GM23338 (cell line): ENCODE measurements at regions not wholly inside any gene's neighbourhood (a gene's known extent, or its start where the extent isn't known, plus 50 kb on each side); places are given as distances from the start of the nearest gene placed in this dataset.

ENCODE experiments used
- ATAC-seq: fragments of 200-7000 bp; cut with Tn5 transposase; 3 replicates; pipeline ENCODE4 v1.9.1; 2020
- DNase-seq: peaks from one replicate; pipeline ENCODE4 v3.0.0-alpha.2; 2015; ENCODE audit warnings: low spot score
- H2AFZ ChIP-seq: fragments of 200-600 bp; sonication (generic); 2 replicates; pipeline ENCODE4 v1.8.0; 2016; ENCODE audit warnings: antibody characterized with exemption, mild to moderate bottlenecking, moderate library complexity
- H3F3A ChIP-seq: fragments of 200-600 bp; sonication (generic); replicated peaks from 2 replicates; pipeline ENCODE4 v1.8.0; 2017; ENCODE audit warnings: antibody characterized with exemption, mixed run types, low read depth
- H3K27ac ChIP-seq: fragments of 200-600 bp; sonication (generic); 2 replicates; pipeline ENCODE4 v1.6.1; 2016; ENCODE audit warnings: low read depth
- H3K27me3 ChIP-seq: fragments of 200-600 bp; sonication (generic); 2 replicates; pipeline ENCODE4 v1.8.0; 2016; ENCODE audit warnings: mild to moderate bottlenecking, mixed run types, moderate library complexity; ENCODE audit not compliant: insufficient read depth
- H3K36me3 ChIP-seq: fragments of 200-600 bp; sonication (generic); 2 replicates; pipeline ENCODE4 v1.8.0; 2016; ENCODE audit warnings: mild to moderate bottlenecking; ENCODE audit not compliant: insufficient read depth
- H3K4me1 ChIP-seq: fragments of 200-600 bp; sonication (generic); 2 replicates; pipeline ENCODE4 v1.8.0; 2016; ENCODE audit warnings: mild to moderate bottlenecking, moderate library complexity; ENCODE audit not compliant: insufficient read depth
- H3K4me2 ChIP-seq: fragments of 200-600 bp; sonication (generic); 2 replicates; pipeline ENCODE4 v1.7.1; 2017; ENCODE audit warnings: mixed run types
- H3K4me3 ChIP-seq: fragments of 200-600 bp; sonication (generic); 2 replicates; pipeline ENCODE4 v1.6.1; 2016; ENCODE audit warnings: mixed run types
- H3K79me2 ChIP-seq: fragments of 200-600 bp; sonication (generic); replicated peaks from 2 replicates; pipeline ENCODE4 v1.8.0; 2017; ENCODE audit warnings: mild to moderate bottlenecking; ENCODE audit not compliant: insufficient read depth
- H3K9me2 ChIP-seq: fragments of 200-600 bp; sonication (generic); 2 replicates; pipeline ENCODE4 v1.8.0; 2017; ENCODE audit not compliant: insufficient read depth
- H4K20me1 ChIP-seq: fragments of 200-600 bp; sonication (generic); replicated peaks from 2 replicates; pipeline ENCODE4 v1.8.0; 2017; ENCODE audit warnings: mild to moderate bottlenecking; ENCODE audit not compliant: insufficient read depth
- H3K27ac Mint-ChIP-seq: 2 replicates; pipeline ENCODE4 v1.8.0; 2020; ENCODE audit warnings: inconsistent platforms, mild to moderate bottlenecking, moderate library complexity, mixed read lengths
- H3K27me3 Mint-ChIP-seq: 3 replicates; pipeline ENCODE4 v1.8.0; 2022; ENCODE audit warnings: low read depth, mild to moderate bottlenecking, moderate library complexity, mixed read lengths, inconsistent platforms; ENCODE audit not compliant: insufficient read depth, poor library complexity
- H3K36me3 Mint-ChIP-seq: 3 replicates; pipeline ENCODE4 v1.8.0; 2021; ENCODE audit warnings: low read depth, mild to moderate bottlenecking, inconsistent platforms, moderate library complexity, mixed read lengths
- H3K4me1 Mint-ChIP-seq: 3 replicates; pipeline ENCODE4 v1.8.0; 2020; ENCODE audit warnings: mild to moderate bottlenecking, inconsistent platforms, mixed read lengths
- H3K4me3 Mint-ChIP-seq: 3 replicates; pipeline ENCODE4 v1.8.0; 2021; ENCODE audit warnings: moderate library complexity, mild to moderate bottlenecking, inconsistent platforms, mixed read lengths
- H3K9me3 Mint-ChIP-seq: 3 replicates; pipeline ENCODE4 v1.8.0; 2020; ENCODE audit warnings: moderate library complexity, mild to moderate bottlenecking, inconsistent platforms, mixed read lengths
- CREB1 ChIP-seq: fragments of 250-450 bp; sonication (Bioruptor Pico); IDR thresholded peaks from 2 replicates; pipeline ENCODE4 v1.5.0; 2020; ENCODE audit warnings: low read depth, mild to moderate bottlenecking, moderate library complexity
- CTCF ChIP-seq, 2 experiments: fragments of 200-600 bp in 1 of 2; sonication (generic) in 1 of 2; conservative IDR thresholded peaks; 2 replicates each; pipeline versions ENCODE4 v1.5.1 to v1.6.1; 2016 to 2017; ENCODE audit warnings: antibody characterized with exemption in 2 of 2, low read depth in 2 of 2, mild to moderate bottlenecking in 2 of 2, moderate library complexity in 1 of 2
- EZH2 ChIP-seq: fragments of 200-600 bp; sonication (generic); IDR thresholded peaks from one replicate; pipeline ENCODE4 v1.8.0; 2017; ENCODE audit warnings: antibody characterized with exemption, mild to moderate bottlenecking, low read depth; ENCODE audit not compliant: unreplicated experiment
- EZH2phosphoT487 ChIP-seq: fragments of 200-600 bp; sonication (generic); IDR thresholded peaks from one replicate; pipeline ENCODE4 v1.8.1; 2018; ENCODE audit warnings: antibody characterized with exemption; ENCODE audit not compliant: unreplicated experiment
- JUNB ChIP-seq: IDR thresholded peaks from one replicate; pipeline ENCODE4 v1.6.1; 2016; ENCODE audit warnings: antibody characterized with exemption; ENCODE audit not compliant: unreplicated experiment
- NANOG ChIP-seq: IDR thresholded peaks from 2 replicates; pipeline ENCODE4 v1.6.1; 2016; ENCODE audit warnings: antibody characterized with exemption, borderline replicate concordance
- POLR2AphosphoS5 ChIP-seq: IDR thresholded peaks from 2 replicates; pipeline ENCODE4 v1.6.1; 2016; ENCODE audit warnings: antibody characterized with exemption, low read depth
- REST ChIP-seq: IDR thresholded peaks from one replicate; pipeline ENCODE4 v1.6.1; 2018; ENCODE audit warnings: antibody characterized with exemption; ENCODE audit not compliant: unreplicated experiment
- STAT1 ChIP-seq: IDR thresholded peaks from one replicate; pipeline ENCODE4 v1.6.1; 2016; ENCODE audit warnings: antibody characterized with exemption; ENCODE audit not compliant: unreplicated experiment
- ZNF114 ChIP-seq: fragments of 250-450 bp; sonication (Bioruptor Pico); IDR thresholded peaks from 2 replicates; pipeline ENCODE4 v1.5.0; 2020; ENCODE audit warnings: mild to moderate bottlenecking, moderate library complexity
- ZNF331 ChIP-seq: fragments of 250-450 bp; sonication (Bioruptor Pico); IDR thresholded peaks from 2 replicates; pipeline ENCODE4 v1.5.0; 2020; ENCODE audit warnings: low read depth, mild to moderate bottlenecking, moderate library complexity
- ZNF462 ChIP-seq: fragments of 250-450 bp; sonication (Bioruptor Pico); IDR thresholded peaks from 2 replicates; pipeline ENCODE4 v1.5.0; 2020; ENCODE audit warnings: mild to moderate bottlenecking, moderate library complexity
- TF ChIP-seq, protein P1 (sequence below): IDR thresholded peaks from 2 replicates; pipeline ENCODE4 v1.6.1; 2016; ENCODE audit warnings: antibody characterized with exemption

- no peak for ATAC-seq
- Mint-ChIP-seq H3K27me3 (no peaks in the 10 kb centered on the region), H3K4me3 (no peak overlapping the region), H3K36me3 (no peaks in the 10 kb centered on the region), H3K4me1 (no peaks in the 10 kb centered on the region; the same call in 2 of the 3 replicates), H3K27ac (no peak overlapping the region), H3K9me3 (no peaks in the 10 kb centered on the region)
- no peaks in the 10 kb centered on the region for H3F3A ChIP-seq
- H3K4me3 ChIP-seq: no peak overlapping the region
- no peak overlapping the region for H2AFZ ChIP-seq
- TF ChIP-seq EZH2phosphoT487: no peak
- TF ChIP-seq REST: no peak
- no peak for TF ChIP-seq CTCF (conservative IDR thresholded peaks at IDR 0.05; ENCODE audit: low read depth in 2 of 2)
- no peak for TF ChIP-seq ZNF331 (CRISPR knock-in tag)
- TF ChIP-seq POLR2AphosphoS5: no peak
- TF ChIP-seq, protein P1, sequence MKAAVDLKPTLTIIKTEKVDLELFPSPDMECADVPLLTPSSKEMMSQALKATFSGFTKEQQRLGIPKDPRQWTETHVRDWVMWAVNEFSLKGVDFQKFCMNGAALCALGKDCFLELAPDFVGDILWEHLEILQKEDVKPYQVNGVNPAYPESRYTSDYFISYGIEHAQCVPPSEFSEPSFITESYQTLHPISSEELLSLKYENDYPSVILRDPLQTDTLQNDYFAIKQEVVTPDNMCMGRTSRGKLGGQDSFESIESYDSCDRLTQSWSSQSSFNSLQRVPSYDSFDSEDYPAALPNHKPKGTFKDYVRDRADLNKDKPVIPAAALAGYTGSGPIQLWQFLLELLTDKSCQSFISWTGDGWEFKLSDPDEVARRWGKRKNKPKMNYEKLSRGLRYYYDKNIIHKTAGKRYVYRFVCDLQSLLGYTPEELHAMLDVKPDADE: no peak
- no peak for TF ChIP-seq ZNF114 (CRISPR knock-in tag)
- TF ChIP-seq JUNB: no peak
- TF ChIP-seq EZH2: no peak
- TF ChIP-seq CREB1 (CRISPR knock-in tag): no peak
- no peak for TF ChIP-seq STAT1
- TF ChIP-seq ZNF462: no peak
- TF ChIP-seq NANOG: no peak
- H4K20me1 ChIP-seq: no peaks in the 10 kb centered on the region
- H3K27me3 ChIP-seq: no peaks in the 10 kb centered on the region
- DNase-seq: no peak
- no peak overlapping the region for H3K4me2 ChIP-seq
- no peaks in the 10 kb centered on the region for H3K9me2 ChIP-seq
- no peaks in the 10 kb centered on the region for H3K36me3 ChIP-seq
- no peak overlapping the region for H3K27ac ChIP-seq
- no peaks in the 10 kb centered on the region for H3K79me2 ChIP-seq
- H3K4me1 ChIP-seq: no peaks in the 10 kb centered on the region; the same call in 1 of the 2 replicates
Observed at GRCh38 chr3:18531662-18532061, 106.5 kb upstream of the SATB1 start.
